Right hindlimb (tissue), 1 donor: ENCODE measurements at regions not wholly inside any gene's neighbourhood (a gene's known extent, or its start where the extent isn't known, plus 50 kb on each side); places are given as distances from the start of the nearest gene placed in this dataset.
"Not testable (repeated sequence)": the region's sequence is repeated elsewhere in the genome, so short reads cannot be mapped to it uniquely, and the experiment has no call there.

Source experiments
- DNase-seq: peaks from one replicate; pipeline ENCODE4 v3.0.0-alpha.2; 2018

GRCh38 chr9:3658964-3659363 is 133.2 kb upstream of the RFX3 start:
- DNase-seq, result no peak

GRCh38 chr9:3656224-3656623 is 130.4 kb upstream of the RFX3 start:
- DNase-seq, result no peak

GRCh38 chr9:3650994-3651622 is 125.3 kb upstream of the RFX3 start:
- DNase-seq, result no peak

- no peak for DNase-seq
Measured at GRCh38 chr9:3648722-3649246, 123.0 kb upstream of the RFX3 start.

GRCh38 chr9:3648266-3648665 is 122.5 kb upstream of the RFX3 start:
- no peak for DNase-seq

- DNase-seq, result no peak
Measured at GRCh38 chr9:3647652-3648051, 121.9 kb upstream of the RFX3 start.

GRCh38 chr9:3646226-3646625 is 120.4 kb upstream of the RFX3 start:
- no peak for DNase-seq

GRCh38 chr9:3642075-3642474 is 116.3 kb upstream of the RFX3 start:
- not testable (repeated sequence) for DNase-seq

- no peak for DNase-seq
Measured at GRCh38 chr9:3629495-3629894, 103.7 kb upstream of the RFX3 start.

GRCh38 chr9:3628239-3628638 is 102.4 kb upstream of the RFX3 start:
- DNase-seq, result no peak

GRCh38 chr9:3608011-3608410 is 82.2 kb upstream of the RFX3 start:
- no peak for DNase-seq

- DNase-seq, result no peak
Measured at GRCh38 chr9:3600672-3601071, 74.9 kb upstream of the RFX3 start.

- no peak for DNase-seq
Measured at GRCh38 chr9:3597792-3598191, 72.0 kb upstream of the RFX3 start.

GRCh38 chr9:3586066-3586465 is 60.3 kb upstream of the RFX3 start:
- DNase-seq, result no peak

GRCh38 chr9:3585606-3586005 is 59.8 kb upstream of the RFX3 start:
- DNase-seq, result no peak

GRCh38 chr9:3578786-3579185 is 53.0 kb upstream of the RFX3 start:
- DNase-seq, result no peak

GRCh38 chr9:3576328-3576727 is 50.5 kb upstream of the RFX3 start:
- DNase-seq, result no peak

GRCh38 chr9:3575821-3576220 is 50.0 kb upstream of the RFX3 start:
- DNase-seq, result no peak
